Astrocyte (in vitro differentiated cells and primary cell): ENCODE measurements at regions not wholly inside any gene's neighbourhood (a gene's known extent, or its start where the extent isn't known, plus 50 kb on each side); places are given as distances from the start of the nearest gene placed in this dataset.

Experiments
- DNase-seq: peaks from one replicate; pipeline ENCODE4 v3.0.0-alpha.2; 2010; ENCODE audit warnings: low read depth
- FAIRE-seq: peaks from 2 replicates; lab custom pipeline; 2011; peaks lifted over from hg19 to GRCh38; lab: Jason Lieb, UNC
- H2AFZ ChIP-seq: 2 replicates; pipeline ENCODE4 v1.6.0; 2012; ENCODE audit warnings: low read depth, low read length, inconsistent platforms
- H3K27ac ChIP-seq: 2 replicates; pipeline ENCODE4 v1.5.1; 2011; ENCODE audit warnings: low read depth, low read length, inconsistent platforms
- H3K27me3 ChIP-seq: 2 replicates; pipeline ENCODE4 v1.6.0; 2011; ENCODE audit warnings: low read length, inconsistent platforms; ENCODE audit not compliant: insufficient read depth
- H3K36me3 ChIP-seq: 2 replicates; pipeline ENCODE4 v1.5.1; 2011; ENCODE audit warnings: low read length, inconsistent platforms; ENCODE audit not compliant: insufficient read depth
- H3K4me1 ChIP-seq: 2 replicates; pipeline ENCODE4 v1.5.1; 2011; ENCODE audit warnings: low read length, inconsistent platforms; ENCODE audit not compliant: insufficient read depth
- H3K4me2 ChIP-seq: 2 replicates; pipeline ENCODE4 v1.6.0; 2012; ENCODE audit warnings: low read length, inconsistent platforms
- H3K4me3 ChIP-seq: 2 replicates; pipeline ENCODE4 v1.5.1; 2011; ENCODE audit warnings: low read depth, mild to moderate bottlenecking, low read length, inconsistent platforms; ENCODE audit not compliant: insufficient read depth
- H3K79me2 ChIP-seq: 2 replicates; pipeline ENCODE4 v1.6.0; 2012; ENCODE audit warnings: mild to moderate bottlenecking, low read length, inconsistent platforms; ENCODE audit not compliant: insufficient read depth
- H3K9ac ChIP-seq: 2 replicates; pipeline ENCODE4 v1.6.0; 2012; ENCODE audit warnings: mild to moderate bottlenecking, low read length, inconsistent platforms
- H3K9me3 ChIP-seq: 2 replicates; pipeline ENCODE4 v1.5.1; 2012; ENCODE audit warnings: low read depth, mild to moderate bottlenecking, low read length, inconsistent platforms; ENCODE audit not compliant: insufficient read depth
- H4K20me1 ChIP-seq: 2 replicates; pipeline ENCODE4 v1.6.0; 2012; ENCODE audit warnings: low read length, inconsistent platforms; ENCODE audit not compliant: insufficient read depth
- H3K27ac Mint-ChIP-seq: one replicate; pipeline ENCODE4 v1.8.0; 2021; ENCODE audit warnings: mild to moderate bottlenecking, mixed read lengths; ENCODE audit not compliant: unreplicated experiment
- H3K27me3 Mint-ChIP-seq: one replicate; pipeline ENCODE4 v1.8.0; 2021; ENCODE audit warnings: low read depth, mixed read lengths; ENCODE audit not compliant: unreplicated experiment
- H3K36me3 Mint-ChIP-seq: one replicate; pipeline ENCODE4 v1.8.0; 2021; ENCODE audit warnings: low read depth, mixed read lengths; ENCODE audit not compliant: unreplicated experiment
- H3K4me1 Mint-ChIP-seq: one replicate; pipeline ENCODE4 v1.8.0; 2021; ENCODE audit warnings: low read depth, mixed read lengths; ENCODE audit not compliant: unreplicated experiment
- H3K4me3 Mint-ChIP-seq: one replicate; pipeline ENCODE4 v1.8.0; 2021; ENCODE audit warnings: mild to moderate bottlenecking, moderate library complexity, mixed read lengths; ENCODE audit not compliant: unreplicated experiment
- H3K9me3 Mint-ChIP-seq: one replicate; pipeline ENCODE4 v1.8.0; 2021; ENCODE audit warnings: mild to moderate bottlenecking, mixed read lengths; ENCODE audit not compliant: unreplicated experiment
- CTCF ChIP-seq: IDR thresholded peaks from 2 replicates; pipeline ENCODE4 v1.5.1; 2011; ENCODE audit warnings: low read depth, mild to moderate bottlenecking, inconsistent platforms, low read length, moderate library complexity; ENCODE audit not compliant: insufficient read depth
- EZH2 ChIP-seq: IDR thresholded peaks from 2 replicates; pipeline ENCODE4 v1.6.1; 2012; ENCODE audit warnings: mild to moderate bottlenecking, low read length, inconsistent platforms; ENCODE audit not compliant: insufficient read depth

GRCh38 chr15:96690733-96691132 lies 360.2 kb downstream of the NR2F2 start:
- Histone ChIP-seq H3K4me1 (no peaks in the 10 kb centered on the region), H3K9me3 (no peaks in the 10 kb centered on the region), H3K4me3 (no peak overlapping the region), H3K36me3 (no peaks in the 10 kb centered on the region), H3K27me3 (no peaks in the 10 kb centered on the region), H3K9ac (no peak overlapping the region), H3K79me2 (no peaks in the 10 kb centered on the region), H2AFZ (no peak overlapping the region), H3K4me2 (no peak overlapping the region), H3K27ac (no peak overlapping the region), H4K20me1 (no peaks in the 10 kb centered on the region)
- no peak overlapping the region for H3K4me3 Mint-ChIP-seq
- H3K27ac Mint-ChIP-seq = no peak overlapping the region
- H3K4me1 Mint-ChIP-seq = peaks cover 4% of the 10 kb centered on the region
- no peaks in the 10 kb centered on the region for H3K36me3 Mint-ChIP-seq
- no peaks in the 10 kb centered on the region for H3K9me3 Mint-ChIP-seq
- DNase-seq (no peak), FAIRE-seq (no peak)
- H3K27me3 Mint-ChIP-seq = no peaks in the 10 kb centered on the region
- no peak for TF ChIP-seq CTCF
- no peak for TF ChIP-seq EZH2

GRCh38 chr15:96692826-96693225 lies 362.3 kb downstream of the NR2F2 start:
- no peaks in the 10 kb centered on the region for H3K79me2 ChIP-seq
- no peak overlapping the region for H3K4me3 ChIP-seq
- H3K27me3 ChIP-seq = no peaks in the 10 kb centered on the region
- DNase-seq = no peak
- no peaks in the 10 kb centered on the region for H4K20me1 ChIP-seq
- no peaks in the 10 kb centered on the region for H3K36me3 Mint-ChIP-seq
- H2AFZ ChIP-seq = no peak overlapping the region
- H3K27ac Mint-ChIP-seq = no peak overlapping the region
- FAIRE-seq = no peak
- H3K4me1 Mint-ChIP-seq = peaks cover 4% of the 10 kb centered on the region
- no peaks in the 10 kb centered on the region for H3K36me3 ChIP-seq
- no peaks in the 10 kb centered on the region for H3K9me3 ChIP-seq
- TF ChIP-seq CTCF = no peak
- no peak for TF ChIP-seq EZH2
- no peak overlapping the region for H3K27ac ChIP-seq
- H3K4me2 ChIP-seq = no peak overlapping the region
- H3K9me3 Mint-ChIP-seq = no peaks in the 10 kb centered on the region
- H3K27me3 Mint-ChIP-seq = no peaks in the 10 kb centered on the region
- no peak overlapping the region for H3K9ac ChIP-seq
- no peaks in the 10 kb centered on the region for H3K4me1 ChIP-seq
- H3K4me3 Mint-ChIP-seq = no peak overlapping the region

GRCh38 chr15:96693515-96693914 lies 363.0 kb downstream of the NR2F2 start:
- no peak overlapping the region for H3K4me3 ChIP-seq
- FAIRE-seq (no peak), DNase-seq (no peak)
- Mint-ChIP-seq H3K9me3 (no peaks in the 10 kb centered on the region), H3K36me3 (no peaks in the 10 kb centered on the region), H3K4me3 (no peak overlapping the region), H3K27ac (no peak overlapping the region), H3K4me1 (peaks cover 4% of the 10 kb centered on the region), H3K27me3 (no peaks in the 10 kb centered on the region)
- no peak overlapping the region for H3K27ac ChIP-seq
- no peak overlapping the region for H3K9ac ChIP-seq
- no peaks in the 10 kb centered on the region for H3K9me3 ChIP-seq
- H3K4me2 ChIP-seq = no peak overlapping the region
- H4K20me1 ChIP-seq = no peaks in the 10 kb centered on the region
- H2AFZ ChIP-seq = no peak overlapping the region
- H3K27me3 ChIP-seq = no peaks in the 10 kb centered on the region
- no peak for TF ChIP-seq EZH2
- TF ChIP-seq CTCF = no peak
- H3K4me1 ChIP-seq = no peaks in the 10 kb centered on the region
- H3K79me2 ChIP-seq = no peaks in the 10 kb centered on the region
- no peaks in the 10 kb centered on the region for H3K36me3 ChIP-seq
